H9 (cell line): ENCODE measurements at regions not wholly inside any gene's neighbourhood (a gene's known extent, or its start where the extent isn't known, plus 50 kb on each side); places are given as distances from the start of the nearest gene placed in this dataset.

ENCODE experiments used
- DNase-seq: peaks from one replicate; pipeline ENCODE4 v3.0.0-alpha.2; 2017
- H2AFZ ChIP-seq: one replicate; pipeline ENCODE4 v1.6.1; 2013; ENCODE audit warnings: mild to moderate bottlenecking, low read length, control low read depth, moderate library complexity
- H2AK5ac ChIP-seq: 2 replicates; pipeline ENCODE4 v1.6.1; 2013; ENCODE audit warnings: low read length, control low read depth, mixed read lengths; ENCODE audit not compliant: insufficient read length
- H2BK120ac ChIP-seq: one replicate; pipeline ENCODE4 v1.6.1; 2013; ENCODE audit warnings: low read depth, mild to moderate bottlenecking, low read length, control low read depth, inconsistent platforms; ENCODE audit not compliant: poor library complexity, severe bottlenecking
- H2BK12ac ChIP-seq: 2 replicates; pipeline ENCODE4 v1.6.1; 2013; ENCODE audit warnings: low read length, control low read depth, mixed read lengths, low read depth; ENCODE audit not compliant: insufficient read length
- H2BK15ac ChIP-seq: 2 replicates; pipeline ENCODE4 v1.6.1; 2013; ENCODE audit warnings: low read depth, low read length, control low read depth
- H2BK20ac ChIP-seq: one replicate; pipeline ENCODE4 v1.6.1; 2013; ENCODE audit warnings: low read depth, mild to moderate bottlenecking, low read length, control low read depth, inconsistent platforms; ENCODE audit not compliant: poor library complexity, severe bottlenecking
- H2BK5ac ChIP-seq: 2 replicates; pipeline ENCODE4 v1.6.1; 2013; ENCODE audit warnings: low read length, control low read depth, mixed read lengths; ENCODE audit not compliant: insufficient read length
- H3K14ac ChIP-seq: 2 replicates; pipeline ENCODE4 v1.6.1; 2013; ENCODE audit warnings: low read length, control low read depth; ENCODE audit not compliant: insufficient read depth
- H3K18ac ChIP-seq: 2 replicates; pipeline ENCODE4 v1.6.1; 2013; ENCODE audit warnings: low read depth, mild to moderate bottlenecking, mixed read lengths, low read length, control low read depth; ENCODE audit not compliant: insufficient read length
- H3K23ac ChIP-seq: 2 replicates; pipeline ENCODE4 v1.6.1; 2013; ENCODE audit warnings: low read length, control low read depth, mixed read lengths, low read depth; ENCODE audit not compliant: insufficient read length
- H3K23me2 ChIP-seq: 2 replicates; pipeline ENCODE4 v1.6.1; 2013; ENCODE audit warnings: low read depth, mild to moderate bottlenecking, mixed read lengths, low read length, control low read depth; ENCODE audit not compliant: insufficient read length, poor library complexity, severe bottlenecking
- H3K27ac ChIP-seq: 2 replicates; pipeline ENCODE4 v1.5.1; 2013; ENCODE audit warnings: low read length, control low read depth, mixed read lengths, low read depth; ENCODE audit not compliant: insufficient read length
- H3K27me3 ChIP-seq: 2 replicates; pipeline ENCODE4 v1.6.1; 2013; ENCODE audit warnings: low read length, control low read depth, inconsistent platforms; ENCODE audit not compliant: insufficient read depth
- H3K4ac ChIP-seq: 2 replicates; pipeline ENCODE4 v1.6.1; 2013; ENCODE audit warnings: low read depth, mild to moderate bottlenecking, control low read depth, inconsistent platforms, low read length, moderate library complexity
- H3K4me1 ChIP-seq: 2 replicates; pipeline ENCODE4 v1.6.1; 2013; ENCODE audit warnings: low read length, control low read depth, inconsistent platforms; ENCODE audit not compliant: insufficient read depth
- H3K4me2 ChIP-seq: 2 replicates; pipeline ENCODE4 v1.6.1; 2013; ENCODE audit warnings: low read length, control low read depth, mixed read lengths; ENCODE audit not compliant: insufficient read length, insufficient read depth
- H3K56ac ChIP-seq: 2 replicates; pipeline ENCODE4 v1.6.1; 2013; ENCODE audit warnings: low read depth, mild to moderate bottlenecking, mixed read lengths, low read length, control low read depth; ENCODE audit not compliant: insufficient read length
- H3K79me1 ChIP-seq: 2 replicates; pipeline ENCODE4 v1.6.1; 2013; ENCODE audit warnings: low read depth, mild to moderate bottlenecking, moderate library complexity, low read length, control low read depth, inconsistent platforms; ENCODE audit not compliant: insufficient read depth, poor library complexity, severe bottlenecking
- H3K79me2 ChIP-seq: 2 replicates; pipeline ENCODE4 v1.6.1; 2013; ENCODE audit warnings: low read length, control low read depth, inconsistent platforms; ENCODE audit not compliant: insufficient read depth
- H3K9ac ChIP-seq: 2 replicates; pipeline ENCODE4 v1.6.1; 2013; ENCODE audit warnings: low read length, control low read depth, mixed read lengths; ENCODE audit not compliant: insufficient read length; ENCODE audit errors: extremely low read depth
- H3K9me3 ChIP-seq: one replicate; pipeline ENCODE4 v1.6.1; 2013; ENCODE audit warnings: low read depth, low read length, inconsistent platforms; ENCODE audit not compliant: control insufficient read depth
- H3T11ph ChIP-seq: one replicate; pipeline ENCODE4 v1.6.1; 2013; ENCODE audit warnings: mild to moderate bottlenecking, low read length, control low read depth, inconsistent platforms
- H4K20me1 ChIP-seq: one replicate; pipeline ENCODE4 v1.6.1; 2013; ENCODE audit not compliant: control insufficient read depth, insufficient read length, insufficient read depth
- H4K5ac ChIP-seq: 2 replicates; pipeline ENCODE4 v1.6.1; 2013; ENCODE audit warnings: low read depth, mild to moderate bottlenecking, mixed read lengths, low read length, control low read depth; ENCODE audit not compliant: insufficient read length
- H4K8ac ChIP-seq: replicated peaks from 2 replicates; pipeline ENCODE4 v1.6.1; 2013; ENCODE audit warnings: low read length, control low read depth, mixed read lengths, low read depth; ENCODE audit not compliant: insufficient read length
- H4K91ac ChIP-seq: 2 replicates; pipeline ENCODE4 v1.6.1; 2013; ENCODE audit warnings: low read depth, mild to moderate bottlenecking, moderate library complexity, mixed read lengths, low read length, control low read depth; ENCODE audit not compliant: insufficient read length
- H3K27ac Mint-ChIP-seq, 3 experiments: 2 replicates in 2 of 3; 3 replicates in 1 of 3; pipeline ENCODE4 v1.8.0; 2020 to 2021; ENCODE audit warnings: mixed read lengths in 3 of 3, mild to moderate bottlenecking in 1 of 3, moderate library complexity in 1 of 3
- H3K27me3 Mint-ChIP-seq: 2 replicates; pipeline ENCODE4 v1.8.0; 2021; ENCODE audit warnings: low read depth, mild to moderate bottlenecking, moderate library complexity, mixed read lengths
- H3K36me3 Mint-ChIP-seq, 3 experiments: 2 replicates in 2 of 3; 3 replicates in 1 of 3; pipeline ENCODE4 v1.8.0; 2020 to 2021; ENCODE audit warnings: low read depth in 3 of 3, mixed read lengths in 3 of 3; ENCODE audit not compliant: insufficient read depth in 1 of 3
- H3K4me1 Mint-ChIP-seq, 2 experiments: 2 replicates each; pipeline ENCODE4 v1.8.0; 2020; ENCODE audit warnings: mixed read lengths in 2 of 2
- H3K4me3 Mint-ChIP-seq, 2 experiments: 2 replicates in 1 of 2; 3 replicates in 1 of 2; pipeline ENCODE4 v1.8.0; 2020 to 2021; ENCODE audit warnings: mild to moderate bottlenecking in 2 of 2, mixed read lengths in 2 of 2, moderate library complexity in 1 of 2
- H3K9me3 Mint-ChIP-seq, 2 experiments: 2 replicates in 1 of 2; 3 replicates in 1 of 2; pipeline ENCODE4 v1.8.0; 2020; ENCODE audit warnings: mild to moderate bottlenecking in 2 of 2, mixed read lengths in 2 of 2, moderate library complexity in 1 of 2
- CTCF ChIP-seq: fragments of 200-600 bp; sonication (generic); conservative IDR thresholded peaks from 3 replicates; pipeline ENCODE4 v1.8.0; 2021; ENCODE audit warnings: antibody characterized with exemption, mild to moderate bottlenecking
- WGBS: extraction: QIAGEN DNeasy Blood & Tissue Kit; methylation state at CpG from one replicate; pipeline ENCODE4 v1.1.7; 2013; ENCODE audit warnings: missing lambda C conversion rate, low lambda C conversion rate, mixed read lengths; ENCODE audit not compliant: insufficient read length; ENCODE audit errors: extremely low coverage; 5-methylcytosine and 5-hydroxymethylcytosine counted together

DNA sequence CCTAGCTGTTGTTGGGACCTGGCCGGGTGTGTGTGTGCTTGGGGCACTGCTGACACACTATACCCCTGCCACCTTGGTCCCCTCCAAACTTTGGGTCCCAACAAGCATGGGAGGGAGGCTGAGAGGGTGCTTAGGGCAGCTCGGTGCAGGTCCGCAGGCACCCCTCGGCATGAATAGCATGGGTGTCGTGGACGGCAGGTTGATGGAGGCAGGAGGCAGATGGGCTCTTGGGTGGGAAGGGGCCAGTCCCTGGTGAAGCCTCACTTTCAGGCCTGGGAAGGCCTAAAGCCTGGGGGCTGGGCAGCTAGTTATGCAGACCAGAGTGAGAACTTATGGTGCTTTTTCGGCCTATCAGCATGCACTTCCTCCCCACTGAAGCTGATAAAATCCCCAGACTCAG is 164.2 kb downstream of the CDH19 start:
- no peak for DNase-seq
- Mint-ChIP-seq H3K4me1 (no peaks in the 10 kb centered on the region), H3K27me3 (no peaks in the 10 kb centered on the region), H3K9me3 (no peaks in the 10 kb centered on the region), H3K4me3 (no peak overlapping the region), H3K36me3 (no peaks in the 10 kb centered on the region), H3K27ac (no peak overlapping the region; a peak in 1 of 7 replicates)
- Histone ChIP-seq H3K27ac (no peak overlapping the region), H2BK15ac (no peak overlapping the region), H3K9ac (no peak overlapping the region), H2BK5ac (no peak overlapping the region), H2AFZ (no peak overlapping the region), H3K18ac (no peak overlapping the region), H2AK5ac (no peak overlapping the region), H3K9me3 (no peaks in the 10 kb centered on the region), H2BK20ac (no peak overlapping the region), H3K23me2 (no peaks in the 10 kb centered on the region), H3K27me3 (no peaks in the 10 kb centered on the region), H4K91ac (no peak overlapping the region), H3K56ac (no peak overlapping the region), H3K4me2 (no peak overlapping the region), H3T11ph (no peak overlapping the region), H3K4ac (no peak overlapping the region), H3K23ac (no peak overlapping the region), H3K14ac (no peak overlapping the region), H4K5ac (no peak overlapping the region), H3K79me2 (no peaks in the 10 kb centered on the region), H4K8ac (no peak overlapping the region), H4K20me1 (no peaks in the 10 kb centered on the region), H3K4me1 (no peaks in the 10 kb centered on the region), H2BK120ac (no peak overlapping the region), H2BK12ac (no peak overlapping the region), H3K79me1 (no peaks in the 10 kb centered on the region)
- TF ChIP-seq CTCF, result no peak
- WGBS, result no CpG with 5 or more reads among the region's 7 CpGs
